GM12874 (cell line): ENCODE measurements at regions not wholly inside any gene's neighbourhood (a gene's known extent, or its start where the extent isn't known, plus 50 kb on each side); places are given as distances from the start of the nearest gene placed in this dataset.

Source experiments
- TF ChIP-seq, protein P1 (sequence below): IDR thresholded peaks from 2 replicates; pipeline ENCODE4 v1.5.1; 2011; ENCODE audit warnings: low read depth, mild to moderate bottlenecking, control low read depth, low read length, moderate library complexity; ENCODE audit not compliant: insufficient read depth

DNA sequence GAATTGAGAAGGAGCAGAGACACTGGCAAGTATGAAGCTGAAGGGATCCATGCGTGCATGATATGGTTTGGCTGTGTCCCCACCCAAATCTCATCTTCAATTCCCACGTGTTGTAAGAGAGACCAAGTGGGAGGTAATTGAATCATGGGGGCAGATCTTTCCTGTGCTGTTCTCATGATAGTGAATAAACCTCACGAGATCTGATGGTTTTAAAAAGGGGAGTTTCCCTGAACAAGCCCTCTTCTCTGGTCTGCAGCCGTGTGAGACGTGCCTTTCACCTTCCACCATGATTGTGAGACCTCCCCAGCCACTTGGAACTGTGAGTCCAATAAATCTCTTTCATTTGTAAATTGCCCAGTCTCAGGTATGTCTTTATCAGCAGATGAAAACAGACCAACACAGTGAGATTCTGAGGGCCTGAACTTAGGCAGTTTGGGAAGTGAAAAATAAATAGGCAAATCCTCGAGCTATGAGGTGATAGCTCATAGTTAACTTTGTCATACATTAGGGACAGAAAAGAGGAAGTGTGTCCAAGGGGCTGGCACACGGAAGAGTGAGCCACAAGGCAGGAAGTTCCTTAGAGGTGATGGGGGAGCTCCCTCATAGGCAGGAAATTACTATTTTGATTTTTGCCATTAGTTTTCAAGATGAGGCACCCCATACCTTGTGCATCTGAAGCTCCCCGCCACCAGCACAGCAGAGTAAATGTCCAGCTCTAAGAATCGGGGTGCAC, 658.8 kb upstream of the ID2 start:
- TF ChIP-seq, protein P1, sequence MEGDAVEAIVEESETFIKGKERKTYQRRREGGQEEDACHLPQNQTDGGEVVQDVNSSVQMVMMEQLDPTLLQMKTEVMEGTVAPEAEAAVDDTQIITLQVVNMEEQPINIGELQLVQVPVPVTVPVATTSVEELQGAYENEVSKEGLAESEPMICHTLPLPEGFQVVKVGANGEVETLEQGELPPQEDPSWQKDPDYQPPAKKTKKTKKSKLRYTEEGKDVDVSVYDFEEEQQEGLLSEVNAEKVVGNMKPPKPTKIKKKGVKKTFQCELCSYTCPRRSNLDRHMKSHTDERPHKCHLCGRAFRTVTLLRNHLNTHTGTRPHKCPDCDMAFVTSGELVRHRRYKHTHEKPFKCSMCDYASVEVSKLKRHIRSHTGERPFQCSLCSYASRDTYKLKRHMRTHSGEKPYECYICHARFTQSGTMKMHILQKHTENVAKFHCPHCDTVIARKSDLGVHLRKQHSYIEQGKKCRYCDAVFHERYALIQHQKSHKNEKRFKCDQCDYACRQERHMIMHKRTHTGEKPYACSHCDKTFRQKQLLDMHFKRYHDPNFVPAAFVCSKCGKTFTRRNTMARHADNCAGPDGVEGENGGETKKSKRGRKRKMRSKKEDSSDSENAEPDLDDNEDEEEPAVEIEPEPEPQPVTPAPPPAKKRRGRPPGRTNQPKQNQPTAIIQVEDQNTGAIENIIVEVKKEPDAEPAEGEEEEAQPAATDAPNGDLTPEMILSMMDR, result no peak

DNA sequence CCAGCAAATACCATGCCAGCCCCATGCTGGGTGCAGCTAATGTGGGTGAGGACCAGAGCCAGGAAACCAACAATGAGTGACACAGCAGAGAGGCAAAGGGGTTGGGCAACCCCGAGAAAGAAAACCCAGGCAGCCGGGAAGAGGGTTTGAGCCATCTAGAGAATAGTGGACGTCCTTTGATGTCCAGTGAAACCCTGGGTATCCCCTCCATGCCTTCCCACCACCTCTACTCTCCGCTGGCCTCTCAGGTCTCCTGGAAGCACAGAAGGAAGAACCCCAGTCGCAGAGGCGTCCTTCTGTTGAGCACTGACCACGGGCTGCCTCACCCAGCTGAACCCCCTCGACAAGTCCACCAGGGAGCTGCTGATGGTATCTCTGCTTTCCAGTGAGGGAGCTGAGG, 657.4 kb upstream of the ID2 start:
- TF ChIP-seq, protein P1, result no peak

DNA sequence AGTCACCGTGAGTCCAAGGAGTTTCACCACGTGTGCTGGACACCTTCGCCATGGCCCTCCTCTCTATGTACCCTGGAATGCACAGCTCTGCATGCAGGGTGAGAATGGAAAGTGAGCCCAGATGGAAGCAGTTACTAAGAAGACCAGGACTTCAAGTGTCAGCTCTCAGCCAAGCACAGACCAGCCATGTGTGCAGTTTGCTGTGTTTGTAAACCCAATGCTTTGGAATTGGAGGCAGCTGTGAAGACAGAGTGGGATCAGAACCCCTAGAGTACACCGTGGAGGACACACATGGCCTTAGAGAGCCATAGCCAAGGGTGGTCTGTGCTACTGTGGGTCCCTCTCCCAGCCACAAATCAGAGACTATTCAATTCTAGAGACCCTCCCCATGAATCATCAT, 655.5 kb upstream of the ID2 start:
- TF ChIP-seq, protein P1, result no peak

- TF ChIP-seq, protein P1, result no peak
Observed at GRCh38 chr2:8027387-8027786, 654.5 kb upstream of the ID2 start.

DNA sequence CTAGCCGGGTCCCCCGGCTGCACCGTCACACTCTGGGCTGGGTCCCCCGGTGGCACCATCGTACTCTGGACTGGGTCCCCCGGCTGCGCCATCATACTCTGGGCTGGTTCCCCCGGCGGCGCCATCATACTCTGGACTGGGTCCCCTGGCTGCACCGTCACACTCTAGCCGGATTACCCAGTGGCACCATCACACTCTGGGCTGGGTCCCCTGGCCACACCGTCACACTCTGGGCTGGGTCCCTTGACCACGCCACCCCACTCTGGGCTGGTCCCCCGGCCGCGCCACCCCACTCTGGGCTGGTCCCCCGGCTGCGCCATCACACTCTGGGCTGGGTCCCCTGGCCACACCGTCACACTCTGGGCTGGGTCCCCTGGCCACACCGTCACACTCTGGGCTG, 653.8 kb upstream of the ID2 start:
- TF ChIP-seq, protein P1, result no peak

- TF ChIP-seq, protein P1, result no peak
Observed at GRCh38 chr2:8028436-8028835, 653.4 kb upstream of the ID2 start.

GRCh38 chr2:8028981-8029380, 652.9 kb upstream of the ID2 start:
- TF ChIP-seq, protein P1, result no peak
